Osteoblast (primary cell): ENCODE measurements at regions not wholly inside any gene's neighbourhood (a gene's known extent, or its start where the extent isn't known, plus 50 kb on each side); places are given as distances from the start of the nearest gene placed in this dataset.

ENCODE experiments used
- DNase-seq: peaks from one replicate; pipeline ENCODE4 v3.0.0; 2011; ENCODE audit warnings: low spot score, mixed read lengths; ENCODE audit not compliant: insufficient read length; ENCODE audit errors: missing footprints
- H2AFZ ChIP-seq: 2 replicates; pipeline ENCODE4 v1.6.0; 2011; ENCODE audit warnings: mild to moderate bottlenecking, low read length
- H3K27ac ChIP-seq: 2 replicates; pipeline ENCODE4 v1.5.1; 2011; ENCODE audit warnings: mild to moderate bottlenecking, low read depth, low read length, moderate library complexity
- H3K27me3 ChIP-seq: 2 replicates; pipeline ENCODE4 v1.6.0; 2012; ENCODE audit warnings: mild to moderate bottlenecking, control low read depth, inconsistent platforms, low read length, moderate library complexity; ENCODE audit not compliant: insufficient read depth
- H3K36me3 ChIP-seq: 2 replicates; pipeline ENCODE4 v1.5.1; 2011; ENCODE audit warnings: mild to moderate bottlenecking, low read length, control low read depth, moderate library complexity; ENCODE audit not compliant: insufficient read depth
- H3K4me1 ChIP-seq: 2 replicates; pipeline ENCODE4 v1.5.1; 2011; ENCODE audit warnings: mild to moderate bottlenecking, low read length, control low read depth, moderate library complexity; ENCODE audit not compliant: insufficient read depth
- H3K4me2 ChIP-seq: 2 replicates; pipeline ENCODE4 v1.6.0; 2011; ENCODE audit warnings: mild to moderate bottlenecking, low read length; ENCODE audit not compliant: insufficient read depth
- H3K4me3 ChIP-seq: fragments of 200-600 bp; sonication (generic); 3 replicates; pipeline ENCODE4 v1.5.1; 2012; ENCODE audit warnings: mild to moderate bottlenecking, low read length, inconsistent platforms; ENCODE audit not compliant: insufficient read depth
- H3K79me2 ChIP-seq: 2 replicates; pipeline ENCODE4 v1.6.0; 2012; ENCODE audit warnings: mild to moderate bottlenecking, low read length, control low read depth, inconsistent platforms; ENCODE audit not compliant: insufficient read depth
- H3K9me3 ChIP-seq: 2 replicates; pipeline ENCODE4 v1.5.1; 2011; ENCODE audit warnings: low read depth, low read length, control low read depth
- H4K20me1 ChIP-seq: 2 replicates; pipeline ENCODE4 v1.6.0; 2012; ENCODE audit warnings: mild to moderate bottlenecking, low read length, control low read depth; ENCODE audit not compliant: insufficient read depth
- TF ChIP-seq, protein P1 (sequence below): IDR thresholded peaks from 2 replicates; pipeline ENCODE4 v1.5.1; 2011; ENCODE audit warnings: mild to moderate bottlenecking, low read depth, low read length, moderate library complexity; ENCODE audit errors: extremely low read depth

DNA sequence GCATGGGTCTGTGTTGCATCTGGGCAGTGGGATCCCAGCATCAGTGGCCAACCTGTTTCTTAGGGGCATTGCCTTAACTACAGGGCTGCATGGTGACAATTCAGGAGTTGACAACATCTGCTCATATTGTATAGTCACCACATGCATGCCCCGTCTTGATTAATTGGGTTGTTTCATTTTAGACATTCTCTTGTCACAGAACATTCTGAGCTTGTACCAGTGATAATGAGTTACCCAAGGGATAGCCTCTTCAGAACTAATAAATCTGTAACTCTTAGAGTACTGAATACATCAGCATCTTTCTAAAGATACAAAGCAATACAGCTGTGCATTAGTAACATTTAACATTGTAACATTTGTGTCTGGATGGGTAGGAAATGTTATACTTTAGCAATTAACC, 426.5 kb upstream of the CD180 start:
- no peak overlapping the region for H3K4me2 ChIP-seq

DNA sequence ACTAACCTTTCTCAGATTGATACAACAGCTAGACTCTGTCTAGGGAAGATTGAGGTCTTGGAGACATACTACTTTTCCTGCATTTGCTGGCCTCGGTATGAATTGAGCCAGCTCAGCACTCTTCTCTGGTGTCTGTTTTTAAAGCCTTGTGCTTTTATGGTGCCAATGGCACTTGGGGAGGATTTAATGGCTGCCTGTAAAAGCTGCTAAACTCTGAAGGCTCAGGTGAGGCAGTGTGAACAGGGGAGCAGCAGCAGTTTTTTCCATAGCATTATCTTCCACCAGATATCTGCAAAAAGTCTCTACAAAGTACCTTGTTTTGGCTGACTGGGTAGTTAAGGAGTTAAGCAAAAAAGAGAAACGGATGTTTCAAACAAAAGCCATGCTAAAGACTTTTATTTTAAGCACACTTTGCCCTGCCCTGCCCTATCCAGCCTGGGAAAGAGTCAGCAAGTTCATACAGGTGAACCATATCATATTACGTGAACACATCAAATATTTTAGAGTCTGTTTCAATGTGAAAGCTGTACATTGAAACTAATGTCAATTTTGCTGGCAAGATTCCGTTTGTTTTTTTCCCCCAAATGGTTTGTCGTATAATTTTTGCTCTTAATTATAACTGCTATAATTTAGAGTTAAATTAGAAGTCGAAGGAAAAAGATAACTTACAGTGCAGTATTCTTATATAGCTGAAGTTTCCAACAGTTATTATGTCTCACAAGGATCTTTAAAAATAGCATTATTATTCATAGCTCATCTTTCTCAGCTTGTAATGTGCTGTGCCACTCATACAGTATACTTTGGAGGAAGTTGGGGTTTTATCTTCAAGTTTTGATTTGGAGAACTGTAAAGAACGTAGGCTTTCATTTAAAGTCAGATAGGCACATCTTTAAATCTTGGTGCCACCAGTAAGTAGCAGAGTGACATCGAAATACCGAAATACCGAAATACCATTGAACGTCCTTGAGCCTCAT, 424.1 kb upstream of the CD180 start:
- H4K20me1 ChIP-seq, result no peaks in the 10 kb centered on the region
- no peak overlapping the region for H3K27ac ChIP-seq
- H3K4me2 ChIP-seq, result no peak overlapping the region
- no peaks in the 10 kb centered on the region for H3K9me3 ChIP-seq
- H3K4me3 ChIP-seq, result no peak overlapping the region
- TF ChIP-seq, protein P1, sequence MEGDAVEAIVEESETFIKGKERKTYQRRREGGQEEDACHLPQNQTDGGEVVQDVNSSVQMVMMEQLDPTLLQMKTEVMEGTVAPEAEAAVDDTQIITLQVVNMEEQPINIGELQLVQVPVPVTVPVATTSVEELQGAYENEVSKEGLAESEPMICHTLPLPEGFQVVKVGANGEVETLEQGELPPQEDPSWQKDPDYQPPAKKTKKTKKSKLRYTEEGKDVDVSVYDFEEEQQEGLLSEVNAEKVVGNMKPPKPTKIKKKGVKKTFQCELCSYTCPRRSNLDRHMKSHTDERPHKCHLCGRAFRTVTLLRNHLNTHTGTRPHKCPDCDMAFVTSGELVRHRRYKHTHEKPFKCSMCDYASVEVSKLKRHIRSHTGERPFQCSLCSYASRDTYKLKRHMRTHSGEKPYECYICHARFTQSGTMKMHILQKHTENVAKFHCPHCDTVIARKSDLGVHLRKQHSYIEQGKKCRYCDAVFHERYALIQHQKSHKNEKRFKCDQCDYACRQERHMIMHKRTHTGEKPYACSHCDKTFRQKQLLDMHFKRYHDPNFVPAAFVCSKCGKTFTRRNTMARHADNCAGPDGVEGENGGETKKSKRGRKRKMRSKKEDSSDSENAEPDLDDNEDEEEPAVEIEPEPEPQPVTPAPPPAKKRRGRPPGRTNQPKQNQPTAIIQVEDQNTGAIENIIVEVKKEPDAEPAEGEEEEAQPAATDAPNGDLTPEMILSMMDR, result no peak
- peaks cover 2% of the 10 kb centered on the region for H3K27me3 ChIP-seq
- no peaks in the 10 kb centered on the region for H3K36me3 ChIP-seq
- DNase-seq, result no peak
- H2AFZ ChIP-seq, result no peak overlapping the region
- no peaks in the 10 kb centered on the region for H3K4me1 ChIP-seq
- H3K79me2 ChIP-seq, result no peaks in the 10 kb centered on the region

More for the DNA sequence above, 426.5 kb upstream of the CD180 start:
- no peak overlapping the region for H3K4me3 ChIP-seq
- no peak for DNase-seq
- H3K4me1 ChIP-seq, result no peaks in the 10 kb centered on the region
- H3K36me3 ChIP-seq, result no peaks in the 10 kb centered on the region
- TF ChIP-seq, protein P1, result no peak
- no peaks in the 10 kb centered on the region for H3K9me3 ChIP-seq
- no peaks in the 10 kb centered on the region for H3K79me2 ChIP-seq
- H4K20me1 ChIP-seq, result no peaks in the 10 kb centered on the region
- no peak overlapping the region for H2AFZ ChIP-seq
- H3K27me3 ChIP-seq, result peaks cover 2% of the 10 kb centered on the region
- no peak overlapping the region for H3K27ac ChIP-seq

DNA sequence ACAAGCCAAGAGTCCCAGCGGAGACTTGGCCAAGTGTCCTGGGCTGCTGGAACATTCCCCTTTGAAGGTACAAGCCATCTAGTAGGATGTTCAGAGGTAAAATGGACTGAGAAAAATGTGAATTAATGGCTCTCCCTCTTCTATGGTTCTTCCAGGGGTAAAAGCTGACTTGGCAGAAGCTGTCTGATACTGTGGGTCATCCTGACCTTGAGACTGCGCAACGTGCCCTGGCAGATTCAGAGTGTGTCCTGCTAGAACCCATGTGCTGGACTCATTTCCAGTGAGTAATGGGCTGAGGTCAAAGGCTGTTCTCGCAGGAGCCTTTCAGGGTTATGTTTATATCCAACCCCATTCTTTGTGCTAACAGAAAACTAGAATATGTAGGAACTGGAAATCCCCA, 423.0 kb upstream of the CD180 start:
- Histone ChIP-seq H3K4me3 (no peak overlapping the region), H3K4me1 (no peaks in the 10 kb centered on the region), H3K79me2 (no peaks in the 10 kb centered on the region), H2AFZ (no peak overlapping the region), H3K36me3 (no peaks in the 10 kb centered on the region), H3K4me2 (no peak overlapping the region), H4K20me1 (no peaks in the 10 kb centered on the region), H3K9me3 (no peaks in the 10 kb centered on the region), H3K27me3 (peaks cover 2% of the 10 kb centered on the region), H3K27ac (no peak overlapping the region)
- no peak for DNase-seq
- TF ChIP-seq, protein P1, result no peak

DNA sequence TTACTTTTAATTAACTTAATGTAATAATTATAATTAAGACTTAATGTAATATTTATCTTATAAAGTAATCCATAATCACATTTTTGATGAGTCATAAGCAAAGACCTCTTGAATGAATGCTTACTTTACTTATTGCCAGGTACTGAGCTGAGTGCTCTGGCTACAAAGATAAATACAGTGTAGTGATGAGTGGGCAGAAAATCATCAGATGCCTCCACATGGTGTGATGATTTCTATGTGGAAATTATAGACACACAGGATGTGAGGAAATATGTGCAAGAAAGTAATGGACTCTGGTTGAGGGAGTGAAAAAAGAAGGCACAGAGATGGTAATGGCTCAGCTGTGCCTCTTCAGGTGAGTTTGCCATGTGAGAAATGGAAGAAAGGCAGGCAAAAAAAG, 422.6 kb upstream of the CD180 start:
- no peaks in the 10 kb centered on the region for H4K20me1 ChIP-seq
- no peak overlapping the region for H3K4me2 ChIP-seq
- no peaks in the 10 kb centered on the region for H3K9me3 ChIP-seq
- H3K4me1 ChIP-seq, result no peaks in the 10 kb centered on the region
- H3K27ac ChIP-seq, result no peak overlapping the region
- H3K79me2 ChIP-seq, result no peaks in the 10 kb centered on the region
- TF ChIP-seq, protein P1, result no peak
- no peaks in the 10 kb centered on the region for H3K36me3 ChIP-seq
- DNase-seq, result no peak
- H2AFZ ChIP-seq, result no peak overlapping the region
- peaks cover 2% of the 10 kb centered on the region for H3K27me3 ChIP-seq
- no peak overlapping the region for H3K4me3 ChIP-seq
